HEK293 (cell line): ENCODE measurements at regions not wholly inside any gene's neighbourhood (a gene's known extent, or its start where the extent isn't known, plus 50 kb on each side); places are given as distances from the start of the nearest gene placed in this dataset.

Experiments used
- CTCF ChIA-PET: fragments of 350-600 bp; formaldehyde crosslinking; extraction: SDS; loops from one replicate; lab custom pipeline; 2021; ENCODE audit warnings: antibody characterized with exemption; lab: Yijun Ruan, JAX
- POLR2A ChIA-PET: fragments of 300-600 bp; formaldehyde crosslinking; extraction: SDS; loops from one replicate; lab custom pipeline; 2020; ENCODE audit warnings: antibody characterized with exemption, inconsistent platforms; lab: Yijun Ruan, JAX
- H3K27ac ChIP-seq: fragments of 200-500 bp; sonication (Bioruptor generic); 2 replicates; pipeline ENCODE4 v1.5.1; 2014; ENCODE audit warnings: low read depth, low read length, control low read depth, inconsistent platforms; ENCODE audit errors: extremely low read depth
- H3K36me3 ChIP-seq, 2 experiments: fragments of 200-500 bp in 1 of 2; sonication (Bioruptor generic) in 1 of 2; 1 replicate in 1 of 2; 2 replicates in 1 of 2; pipeline ENCODE4 v1.5.1; 2014 to 2017; ENCODE audit warnings: inconsistent platforms in 2 of 2, low read length in 2 of 2; ENCODE audit not compliant: control insufficient read depth in 2 of 2, insufficient read depth in 1 of 2
- H3K4me1 ChIP-seq: fragments of 200-500 bp; sonication (Bioruptor generic); 2 replicates; pipeline ENCODE4 v1.5.1; 2014; ENCODE audit warnings: mild to moderate bottlenecking, low read length, inconsistent platforms; ENCODE audit not compliant: control insufficient read depth, insufficient read depth
- H3K4me3 ChIP-seq: 2 replicates; pipeline ENCODE4 v1.5.1; 2011; ENCODE audit warnings: low read depth, mild to moderate bottlenecking, control low read depth, low read length, moderate library complexity
- H3K9me3 ChIP-seq: fragments of 200-500 bp; sonication (Bioruptor generic); 2 replicates; pipeline ENCODE4 v1.5.1; 2014; ENCODE audit warnings: low read depth, low read length, inconsistent platforms; ENCODE audit not compliant: control insufficient read depth, insufficient read depth
- KLF1 ChIP-seq: fragments of 450-650 bp; formaldehyde crosslinking; IDR thresholded peaks from 2 replicates; pipeline ENCODE4 v1.5.1; 2016; ENCODE audit warnings: missing biosample characterization, missing genetic modification characterization
- KLF16 ChIP-seq: fragments of 450-650 bp; formaldehyde crosslinking; IDR thresholded peaks from 2 replicates; pipeline ENCODE4 v1.5.1; 2017; ENCODE audit warnings: missing biosample characterization, missing genetic modification characterization
- MYNN ChIP-seq: fragments of 450-650 bp; formaldehyde crosslinking; IDR thresholded peaks from 2 replicates; pipeline ENCODE4 v1.5.1; 2016; ENCODE audit warnings: missing biosample characterization, missing genetic modification characterization, borderline replicate concordance
- SCRT1 ChIP-seq: fragments of 450-650 bp; formaldehyde crosslinking; IDR thresholded peaks from 2 replicates; pipeline ENCODE4 v1.5.1; 2016; ENCODE audit warnings: missing biosample characterization, missing genetic modification characterization, borderline replicate concordance
- TCF7L2 ChIP-seq: IDR thresholded peaks from 2 replicates; pipeline ENCODE4 v1.6.1; 2011; ENCODE audit warnings: low read depth, mild to moderate bottlenecking, inconsistent platforms, low read length, moderate library complexity, borderline replicate concordance
- ZBTB17 ChIP-seq: fragments of 450-650 bp; formaldehyde crosslinking; IDR thresholded peaks from 2 replicates; pipeline ENCODE4 v1.5.1; 2016; ENCODE audit warnings: missing biosample characterization, missing genetic modification characterization
- ZFP69B ChIP-seq: fragments of 450-650 bp; formaldehyde crosslinking; IDR thresholded peaks from 2 replicates; pipeline ENCODE4 v1.5.1; 2016; ENCODE audit warnings: missing biosample characterization, missing genetic modification characterization
- ZNF140 ChIP-seq: fragments of 450-650 bp; formaldehyde crosslinking; IDR thresholded peaks from 2 replicates; pipeline ENCODE4 v1.5.1; 2016; ENCODE audit warnings: missing biosample characterization, missing genetic modification characterization
- ZNF175 ChIP-seq: fragments of 450-650 bp; formaldehyde crosslinking; IDR thresholded peaks from 2 replicates; pipeline ENCODE4 v1.5.1; 2016; ENCODE audit warnings: missing biosample characterization, missing genetic modification characterization
- ZNF324 ChIP-seq: fragments of 450-650 bp; formaldehyde crosslinking; IDR thresholded peaks from 2 replicates; pipeline ENCODE4 v1.5.1; 2016; ENCODE audit warnings: missing biosample characterization, missing genetic modification characterization
- ZNF335 ChIP-seq: fragments of 450-650 bp; formaldehyde crosslinking; conservative IDR thresholded peaks from 2 replicates; pipeline ENCODE4 v1.5.1; 2016; ENCODE audit warnings: missing biosample characterization, missing genetic modification characterization
- ZNF501 ChIP-seq: fragments of 450-650 bp; formaldehyde crosslinking; IDR thresholded peaks from 2 replicates; pipeline ENCODE4 v1.5.1; 2016; ENCODE audit warnings: missing biosample characterization, missing genetic modification characterization
- ZNF626 ChIP-seq: fragments of 450-650 bp; sonication (Bioruptor Pico); formaldehyde crosslinking; IDR thresholded peaks from 2 replicates; pipeline ENCODE4 v1.5.1; 2018; ENCODE audit warnings: missing biosample characterization, missing genetic modification characterization, inconsistent platforms
- ZNF654 ChIP-seq: fragments of 450-650 bp; formaldehyde crosslinking; IDR thresholded peaks from 2 replicates; pipeline ENCODE4 v1.5.1; 2016; ENCODE audit warnings: low read depth, missing biosample characterization, missing genetic modification characterization
- ZNF76 ChIP-seq: fragments of 450-650 bp; formaldehyde crosslinking; IDR thresholded peaks from 2 replicates; pipeline ENCODE4; 2016; ENCODE audit warnings: low read depth, missing biosample characterization, missing genetic modification characterization, borderline replicate concordance
- ZNF777 ChIP-seq: fragments of 450-650 bp; formaldehyde crosslinking; IDR thresholded peaks from 2 replicates; pipeline ENCODE4 v1.5.1; 2017; ENCODE audit warnings: missing biosample characterization, missing genetic modification characterization, borderline replicate concordance
- ZNF837 ChIP-seq: fragments of 450-650 bp; formaldehyde crosslinking; IDR thresholded peaks from 2 replicates; pipeline ENCODE4 v1.5.1; 2016; ENCODE audit warnings: missing biosample characterization, missing genetic modification characterization
- TF ChIP-seq, protein P1 (sequence below): fragments of 450-650 bp; formaldehyde crosslinking; IDR thresholded peaks from 2 replicates; pipeline ENCODE4 v1.5.1; 2016; ENCODE audit warnings: missing biosample characterization, missing genetic modification characterization
- TF ChIP-seq, protein P2 (sequence below): fragments of 450-650 bp; formaldehyde crosslinking; IDR thresholded peaks from 2 replicates; pipeline ENCODE4 v1.5.1; 2016; ENCODE audit warnings: missing biosample characterization, missing genetic modification characterization
- TF ChIP-seq, protein P3 (sequence below): fragments of 450-650 bp; formaldehyde crosslinking; IDR thresholded peaks from 2 replicates; pipeline ENCODE4 v1.5.0; 2017; ENCODE audit warnings: missing biosample characterization, missing genetic modification characterization, borderline replicate concordance
- TF ChIP-seq, protein P4 (sequence below): fragments of 450-650 bp; formaldehyde crosslinking; IDR thresholded peaks from 2 replicates; pipeline ENCODE4 v1.5.1; 2016; ENCODE audit warnings: missing biosample characterization, missing genetic modification characterization, borderline replicate concordance
- TF ChIP-seq, protein P5 (sequence below): fragments of 450-650 bp; formaldehyde crosslinking; IDR thresholded peaks from 2 replicates; pipeline ENCODE4 v1.5.1; 2016; ENCODE audit warnings: missing biosample characterization, missing genetic modification characterization
- TF ChIP-seq, protein P6 (sequence below): fragments of 450-650 bp; formaldehyde crosslinking; IDR thresholded peaks from 2 replicates; pipeline ENCODE4 v1.5.1; 2017; ENCODE audit warnings: missing biosample characterization, missing genetic modification characterization

DNA sequence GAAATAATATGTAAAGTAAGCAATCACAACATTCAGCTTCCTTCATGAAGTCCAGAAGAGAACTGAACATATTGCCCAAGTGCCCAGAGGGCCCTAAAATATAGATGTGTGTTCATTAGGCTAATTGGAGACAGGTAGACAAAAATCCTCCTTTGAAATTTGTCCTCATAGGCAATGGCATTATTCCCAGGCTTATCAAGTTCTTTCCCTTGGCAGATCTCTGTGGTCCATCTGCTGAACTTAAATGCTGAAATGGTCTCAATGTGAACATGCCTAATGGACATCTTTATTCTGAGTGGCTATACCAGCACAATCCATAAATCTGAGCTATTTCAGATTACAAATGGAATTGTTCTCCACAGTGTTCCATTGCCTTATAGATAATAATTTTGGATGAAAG, 79.0 kb upstream of the BMP5 start:
- TF ChIP-seq ZNF837 (tag by site-specific recombination) (no peak), MYNN (tag by site-specific recombination) (no peak), TCF7L2 (no peak), ZNF777 (tag by site-specific recombination) (no peak), ZNF140 (tag by site-specific recombination) (no peak), SCRT1 (tag by site-specific recombination) (no peak)
- TF ChIP-seq, protein P1, sequence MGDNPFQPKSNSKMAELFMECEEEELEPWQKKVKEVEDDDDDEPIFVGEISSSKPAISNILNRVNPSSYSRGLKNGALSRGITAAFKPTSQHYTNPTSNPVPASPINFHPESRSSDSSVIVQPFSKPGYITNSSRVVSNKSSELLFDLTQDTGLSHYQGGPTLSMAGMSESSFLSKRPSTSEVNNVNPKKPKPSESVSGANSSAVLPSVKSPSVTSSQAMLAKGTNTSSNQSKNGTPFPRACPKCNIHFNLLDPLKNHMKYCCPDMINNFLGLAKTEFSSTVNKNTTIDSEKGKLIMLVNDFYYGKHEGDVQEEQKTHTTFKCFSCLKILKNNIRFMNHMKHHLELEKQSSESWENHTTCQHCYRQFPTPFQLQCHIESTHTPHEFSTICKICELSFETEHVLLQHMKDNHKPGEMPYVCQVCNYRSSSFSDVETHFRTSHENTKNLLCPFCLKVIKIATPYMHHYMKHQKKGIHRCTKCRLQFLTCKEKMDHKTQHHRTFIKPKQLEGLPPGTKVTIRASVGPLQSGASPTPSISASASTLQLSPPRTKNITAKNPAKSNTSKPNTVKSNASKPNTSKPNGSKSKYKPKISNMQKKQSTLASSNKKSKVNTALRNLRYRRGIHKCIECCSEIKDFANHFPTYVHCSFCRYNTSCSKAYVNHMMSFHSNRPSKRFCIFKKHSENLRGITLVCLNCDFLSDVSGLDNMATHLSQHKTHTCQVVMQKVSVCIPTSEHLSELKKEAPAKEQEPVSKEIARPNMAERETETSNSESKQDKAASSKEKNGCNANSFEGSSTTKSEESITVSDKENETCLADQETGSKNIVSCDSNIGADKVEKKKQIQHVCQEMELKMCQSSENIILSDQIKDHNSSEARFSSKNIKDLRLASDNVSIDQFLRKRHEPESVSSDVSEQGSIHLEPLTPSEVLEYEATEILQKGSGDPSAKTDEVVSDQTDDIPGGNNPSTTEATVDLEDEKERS (tag by site-specific recombination), result no peak
- TF ChIP-seq, protein P2, sequence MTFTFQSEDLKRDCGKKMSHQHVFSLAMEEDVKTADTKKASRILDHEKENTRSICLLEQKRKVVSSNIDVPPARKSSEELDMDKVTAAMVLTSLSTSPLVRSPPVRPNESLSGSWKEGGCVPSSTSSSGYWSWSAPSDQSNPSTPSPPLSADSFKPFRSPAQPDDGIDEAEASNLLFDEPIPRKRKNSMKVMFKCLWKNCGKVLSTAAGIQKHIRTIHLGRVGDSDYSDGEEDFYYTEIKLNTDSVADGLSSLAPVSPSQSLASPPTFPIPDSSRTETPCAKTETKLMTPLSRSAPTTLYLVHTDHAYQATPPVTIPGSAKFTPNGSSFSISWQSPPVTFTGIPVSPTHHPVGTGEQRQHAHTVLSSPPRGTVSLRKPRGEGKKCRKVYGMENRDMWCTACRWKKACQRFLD (tag by site-specific recombination), result no peak
- TF ChIP-seq, protein P3, sequence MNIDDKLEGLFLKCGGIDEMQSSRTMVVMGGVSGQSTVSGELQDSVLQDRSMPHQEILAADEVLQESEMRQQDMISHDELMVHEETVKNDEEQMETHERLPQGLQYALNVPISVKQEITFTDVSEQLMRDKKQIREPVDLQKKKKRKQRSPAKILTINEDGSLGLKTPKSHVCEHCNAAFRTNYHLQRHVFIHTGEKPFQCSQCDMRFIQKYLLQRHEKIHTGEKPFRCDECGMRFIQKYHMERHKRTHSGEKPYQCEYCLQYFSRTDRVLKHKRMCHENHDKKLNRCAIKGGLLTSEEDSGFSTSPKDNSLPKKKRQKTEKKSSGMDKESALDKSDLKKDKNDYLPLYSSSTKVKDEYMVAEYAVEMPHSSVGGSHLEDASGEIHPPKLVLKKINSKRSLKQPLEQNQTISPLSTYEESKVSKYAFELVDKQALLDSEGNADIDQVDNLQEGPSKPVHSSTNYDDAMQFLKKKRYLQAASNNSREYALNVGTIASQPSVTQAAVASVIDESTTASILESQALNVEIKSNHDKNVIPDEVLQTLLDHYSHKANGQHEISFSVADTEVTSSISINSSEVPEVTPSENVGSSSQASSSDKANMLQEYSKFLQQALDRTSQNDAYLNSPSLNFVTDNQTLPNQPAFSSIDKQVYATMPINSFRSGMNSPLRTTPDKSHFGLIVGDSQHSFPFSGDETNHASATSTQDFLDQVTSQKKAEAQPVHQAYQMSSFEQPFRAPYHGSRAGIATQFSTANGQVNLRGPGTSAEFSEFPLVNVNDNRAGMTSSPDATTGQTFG, result no peak
- TF ChIP-seq, protein P4, sequence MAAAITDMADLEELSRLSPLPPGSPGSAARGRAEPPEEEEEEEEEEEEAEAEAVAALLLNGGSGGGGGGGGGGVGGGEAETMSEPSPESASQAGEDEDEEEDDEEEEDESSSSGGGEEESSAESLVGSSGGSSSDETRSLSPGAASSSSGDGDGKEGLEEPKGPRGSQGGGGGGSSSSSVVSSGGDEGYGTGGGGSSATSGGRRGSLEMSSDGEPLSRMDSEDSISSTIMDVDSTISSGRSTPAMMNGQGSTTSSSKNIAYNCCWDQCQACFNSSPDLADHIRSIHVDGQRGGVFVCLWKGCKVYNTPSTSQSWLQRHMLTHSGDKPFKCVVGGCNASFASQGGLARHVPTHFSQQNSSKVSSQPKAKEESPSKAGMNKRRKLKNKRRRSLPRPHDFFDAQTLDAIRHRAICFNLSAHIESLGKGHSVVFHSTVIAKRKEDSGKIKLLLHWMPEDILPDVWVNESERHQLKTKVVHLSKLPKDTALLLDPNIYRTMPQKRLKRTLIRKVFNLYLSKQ (tag by site-specific recombination), result no peak
- no peaks in the 10 kb centered on the region for H3K36me3 ChIP-seq
- POLR2A ChIA-PET, result no interaction called here
- H3K4me3 ChIP-seq, result no peak overlapping the region
- no peaks in the 10 kb centered on the region for H3K9me3 ChIP-seq
- H3K27ac ChIP-seq, result no peak overlapping the region
- CTCF ChIA-PET, result interaction anchor here (0.6 to 11.4 kb wide), 5 partner anchors 9 to 653 kb away, joined by 3 to 101 read pairs (median 6); no protein-coding TSS in a partner anchor
- H3K4me1 ChIP-seq, result no peaks in the 10 kb centered on the region; the same call in 1 of the 2 replicates

DNA sequence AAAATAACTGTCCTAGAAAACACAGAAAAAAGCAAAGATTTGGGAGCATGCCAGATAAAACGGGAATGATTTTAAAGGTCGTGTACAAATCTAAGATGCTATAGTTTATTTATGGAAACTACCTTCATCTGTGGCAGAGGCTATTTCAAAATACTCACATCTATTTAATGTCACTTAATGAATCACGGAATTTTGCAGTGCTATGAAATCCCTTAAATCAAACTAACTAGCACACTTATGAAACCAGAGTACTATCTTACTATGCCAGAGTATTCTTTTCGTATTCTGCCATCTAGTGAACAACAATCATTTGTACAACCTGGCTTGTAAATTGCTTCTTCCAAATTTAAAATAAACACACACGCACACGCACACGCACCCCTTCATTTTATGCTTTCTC, 77.9 kb upstream of the BMP5 start:
- no peaks in the 10 kb centered on the region for H3K36me3 ChIP-seq
- H3K9me3 ChIP-seq, result no peaks in the 10 kb centered on the region
- no peak overlapping the region for H3K27ac ChIP-seq
- H3K4me3 ChIP-seq, result no peak overlapping the region
- ChIA-PET POLR2A (no interaction called here), CTCF (interaction anchor here (0.6 to 11.4 kb wide), 8 partner anchors 10 to 677 kb away, joined by 3 to 101 read pairs (median 6); no protein-coding TSS in a partner anchor)
- H3K4me1 ChIP-seq, result no peaks in the 10 kb centered on the region; the same call in 1 of the 2 replicates
- no peak for TF ChIP-seq KLF16 (tag by site-specific recombination)
- TF ChIP-seq ZNF626 (tag by site-specific recombination), result no peak
- TF ChIP-seq ZNF335 (tag by site-specific recombination), result peak; percentile 21; the same call in 1 of the 2 replicates
- TF ChIP-seq, protein P5, sequence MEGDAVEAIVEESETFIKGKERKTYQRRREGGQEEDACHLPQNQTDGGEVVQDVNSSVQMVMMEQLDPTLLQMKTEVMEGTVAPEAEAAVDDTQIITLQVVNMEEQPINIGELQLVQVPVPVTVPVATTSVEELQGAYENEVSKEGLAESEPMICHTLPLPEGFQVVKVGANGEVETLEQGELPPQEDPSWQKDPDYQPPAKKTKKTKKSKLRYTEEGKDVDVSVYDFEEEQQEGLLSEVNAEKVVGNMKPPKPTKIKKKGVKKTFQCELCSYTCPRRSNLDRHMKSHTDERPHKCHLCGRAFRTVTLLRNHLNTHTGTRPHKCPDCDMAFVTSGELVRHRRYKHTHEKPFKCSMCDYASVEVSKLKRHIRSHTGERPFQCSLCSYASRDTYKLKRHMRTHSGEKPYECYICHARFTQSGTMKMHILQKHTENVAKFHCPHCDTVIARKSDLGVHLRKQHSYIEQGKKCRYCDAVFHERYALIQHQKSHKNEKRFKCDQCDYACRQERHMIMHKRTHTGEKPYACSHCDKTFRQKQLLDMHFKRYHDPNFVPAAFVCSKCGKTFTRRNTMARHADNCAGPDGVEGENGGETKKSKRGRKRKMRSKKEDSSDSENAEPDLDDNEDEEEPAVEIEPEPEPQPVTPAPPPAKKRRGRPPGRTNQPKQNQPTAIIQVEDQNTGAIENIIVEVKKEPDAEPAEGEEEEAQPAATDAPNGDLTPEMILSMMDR, result peak; percentile 22; the same call in 1 of the 2 replicates
- TF ChIP-seq KLF1, result no peak
- no peak for TF ChIP-seq ZNF76 (tag by site-specific recombination)
- no peak for TF ChIP-seq ZNF501
- TF ChIP-seq ZNF654, result peak; percentile 89
- TF ChIP-seq ZNF175 (tag by site-specific recombination), result no peak
- TF ChIP-seq ZBTB17, result peak; percentile 44; the same call in 1 of the 2 replicates
- TF ChIP-seq, protein P6, sequence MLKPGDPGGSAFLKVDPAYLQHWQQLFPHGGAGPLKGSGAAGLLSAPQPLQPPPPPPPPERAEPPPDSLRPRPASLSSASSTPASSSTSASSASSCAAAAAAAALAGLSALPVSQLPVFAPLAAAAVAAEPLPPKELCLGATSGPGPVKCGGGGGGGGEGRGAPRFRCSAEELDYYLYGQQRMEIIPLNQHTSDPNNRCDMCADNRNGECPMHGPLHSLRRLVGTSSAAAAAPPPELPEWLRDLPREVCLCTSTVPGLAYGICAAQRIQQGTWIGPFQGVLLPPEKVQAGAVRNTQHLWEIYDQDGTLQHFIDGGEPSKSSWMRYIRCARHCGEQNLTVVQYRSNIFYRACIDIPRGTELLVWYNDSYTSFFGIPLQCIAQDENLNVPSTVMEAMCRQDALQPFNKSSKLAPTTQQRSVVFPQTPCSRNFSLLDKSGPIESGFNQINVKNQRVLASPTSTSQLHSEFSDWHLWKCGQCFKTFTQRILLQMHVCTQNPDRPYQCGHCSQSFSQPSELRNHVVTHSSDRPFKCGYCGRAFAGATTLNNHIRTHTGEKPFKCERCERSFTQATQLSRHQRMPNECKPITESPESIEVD (tag by site-specific recombination), result 0 out of 2 replicates have a peak, but pooled peaks have one; percentile 8
- no peak for TF ChIP-seq ZFP69B
- TF ChIP-seq ZNF324 (tag by site-specific recombination), result no peak
